GM12872 (cell line): ENCODE measurements at regions not wholly inside any gene's neighbourhood (a gene's known extent, or its start where the extent isn't known, plus 50 kb on each side); places are given as distances from the start of the nearest gene placed in this dataset.

Experiments used
- TF ChIP-seq, protein P1 (sequence below): IDR thresholded peaks from 3 replicates; pipeline ENCODE4 v1.5.1; 2011; ENCODE audit warnings: low read depth, mild to moderate bottlenecking, low read length, moderate library complexity; ENCODE audit not compliant: insufficient read depth

DNA sequence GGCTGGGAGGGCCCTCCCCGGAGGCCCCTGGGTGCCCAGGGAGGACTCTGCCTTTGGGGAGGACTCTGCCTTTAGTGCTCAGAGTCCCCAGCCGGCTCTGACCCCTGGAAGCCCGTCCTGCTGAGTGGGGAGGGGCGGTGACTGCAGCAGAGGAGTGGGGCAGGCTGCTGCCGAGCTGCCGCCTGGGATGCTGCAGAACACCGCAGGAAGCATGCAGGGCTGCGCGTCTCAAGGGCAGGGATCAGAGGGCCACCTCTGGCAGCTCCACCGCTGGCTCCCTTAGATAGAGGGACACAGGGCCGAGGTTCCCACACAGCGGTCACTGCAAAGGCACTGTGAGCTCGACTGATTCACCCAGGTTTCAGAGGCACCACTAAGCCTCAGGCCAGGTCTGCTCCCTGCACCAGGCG lies 82.2 kb upstream of the GATA5 start:
- TF ChIP-seq, protein P1, sequence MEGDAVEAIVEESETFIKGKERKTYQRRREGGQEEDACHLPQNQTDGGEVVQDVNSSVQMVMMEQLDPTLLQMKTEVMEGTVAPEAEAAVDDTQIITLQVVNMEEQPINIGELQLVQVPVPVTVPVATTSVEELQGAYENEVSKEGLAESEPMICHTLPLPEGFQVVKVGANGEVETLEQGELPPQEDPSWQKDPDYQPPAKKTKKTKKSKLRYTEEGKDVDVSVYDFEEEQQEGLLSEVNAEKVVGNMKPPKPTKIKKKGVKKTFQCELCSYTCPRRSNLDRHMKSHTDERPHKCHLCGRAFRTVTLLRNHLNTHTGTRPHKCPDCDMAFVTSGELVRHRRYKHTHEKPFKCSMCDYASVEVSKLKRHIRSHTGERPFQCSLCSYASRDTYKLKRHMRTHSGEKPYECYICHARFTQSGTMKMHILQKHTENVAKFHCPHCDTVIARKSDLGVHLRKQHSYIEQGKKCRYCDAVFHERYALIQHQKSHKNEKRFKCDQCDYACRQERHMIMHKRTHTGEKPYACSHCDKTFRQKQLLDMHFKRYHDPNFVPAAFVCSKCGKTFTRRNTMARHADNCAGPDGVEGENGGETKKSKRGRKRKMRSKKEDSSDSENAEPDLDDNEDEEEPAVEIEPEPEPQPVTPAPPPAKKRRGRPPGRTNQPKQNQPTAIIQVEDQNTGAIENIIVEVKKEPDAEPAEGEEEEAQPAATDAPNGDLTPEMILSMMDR, result no peak

DNA sequence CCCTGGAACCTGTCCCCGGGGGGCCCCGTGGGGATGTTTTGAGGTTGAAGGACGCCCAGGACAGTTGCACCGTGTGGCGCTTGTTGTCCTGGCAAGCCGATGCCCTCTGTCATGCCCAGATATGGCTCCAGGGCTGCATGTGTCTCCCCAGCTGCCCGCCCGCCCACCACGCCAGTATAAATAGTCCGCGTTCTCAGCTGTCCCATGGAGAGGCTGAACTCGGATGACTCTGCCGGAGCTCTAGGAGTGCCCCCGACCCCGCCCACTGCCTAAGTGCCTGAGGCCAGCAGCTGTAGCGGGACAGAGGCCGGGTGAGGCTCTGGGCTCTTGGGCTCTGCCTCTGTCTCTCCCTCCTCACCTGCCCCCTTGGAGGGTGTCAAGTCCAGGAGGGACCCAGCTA lies 83.0 kb upstream of the GATA5 start:
- TF ChIP-seq, protein P1, result no peak

DNA sequence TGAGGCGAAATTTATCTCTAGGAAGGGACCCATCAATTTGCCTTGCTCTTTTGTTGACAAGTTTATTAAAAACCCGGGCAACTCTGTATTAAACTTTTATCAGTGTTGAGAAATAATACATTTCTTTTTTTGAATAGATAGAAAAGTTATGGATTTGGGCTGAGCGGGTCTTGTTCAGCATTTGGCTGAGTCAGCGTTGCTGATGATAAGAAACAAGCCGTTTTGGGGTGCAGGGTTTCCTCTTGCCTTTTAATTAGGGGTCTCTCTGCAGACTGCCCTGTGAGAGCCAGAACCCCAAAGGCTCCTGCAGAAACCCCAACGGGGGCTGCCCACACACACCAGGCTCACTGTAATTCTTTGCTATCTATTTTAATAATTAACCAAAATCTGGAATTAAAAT lies 82.1 kb upstream of the SLCO4A1 start:
- TF ChIP-seq, protein P1, result no peak

DNA sequence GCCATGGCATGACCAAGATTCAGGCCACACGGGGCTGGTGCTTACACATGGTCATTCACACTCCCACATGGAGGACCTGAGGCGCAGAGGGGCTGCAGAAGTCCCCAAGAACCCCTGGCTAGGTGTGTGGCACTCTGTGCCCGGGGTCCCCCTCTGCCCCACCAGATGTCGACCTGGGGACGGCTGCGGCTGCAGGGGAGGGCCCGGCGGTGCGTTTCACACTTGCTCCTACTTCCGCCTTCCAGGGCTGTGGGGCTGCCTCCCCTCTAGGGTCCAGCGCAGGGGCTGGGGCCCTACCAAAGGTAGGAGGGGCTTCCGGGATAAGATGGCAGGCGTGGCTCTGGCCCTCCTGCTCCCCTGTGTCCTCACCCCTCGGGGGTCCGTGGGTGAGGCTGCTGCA lies 81.1 kb upstream of the SLCO4A1 start:
- TF ChIP-seq, protein P1, result no peak

DNA sequence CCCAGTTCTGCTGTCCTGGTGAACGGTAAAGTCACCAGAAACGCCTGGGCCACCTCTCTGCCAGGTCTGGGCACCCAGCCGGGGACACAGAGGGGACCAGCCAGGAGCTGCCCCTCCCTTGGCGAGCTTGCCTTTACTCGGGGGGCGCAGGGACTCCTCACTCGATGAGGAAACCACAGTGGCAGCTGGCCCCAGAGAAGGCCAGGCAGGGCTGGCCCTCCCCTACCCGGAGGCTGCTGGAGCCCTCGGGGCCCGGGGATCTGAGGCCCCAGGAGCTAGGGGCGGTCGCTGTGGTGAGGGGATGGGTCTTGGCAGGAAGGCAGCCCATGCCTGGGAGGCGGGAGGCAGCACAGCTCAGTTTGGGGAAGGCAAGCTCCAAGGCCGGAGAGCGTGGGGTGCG lies 80.4 kb upstream of the SLCO4A1 start:
- TF ChIP-seq, protein P1, result no peak

DNA sequence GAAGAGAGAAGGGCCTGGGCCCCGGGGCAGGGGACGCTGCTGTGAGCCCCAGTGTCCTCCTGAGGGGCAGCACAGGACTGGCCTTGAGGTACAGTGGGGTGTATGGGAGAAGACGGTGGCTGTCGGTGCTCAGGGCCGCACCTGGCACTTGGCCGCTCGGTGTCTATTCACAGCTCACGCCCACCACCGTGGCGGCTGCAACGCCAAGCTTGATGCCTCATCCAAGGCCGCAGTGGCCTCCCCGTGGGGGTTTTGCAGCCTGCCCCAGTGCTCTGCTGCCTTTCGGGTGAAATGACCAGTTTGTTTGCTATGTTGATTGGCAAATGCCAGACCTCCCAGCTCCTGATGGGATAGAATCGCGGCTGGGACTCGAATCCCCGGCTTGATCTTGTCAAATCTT lies 79.5 kb upstream of the SLCO4A1 start:
- TF ChIP-seq, protein P1, result no peak

DNA sequence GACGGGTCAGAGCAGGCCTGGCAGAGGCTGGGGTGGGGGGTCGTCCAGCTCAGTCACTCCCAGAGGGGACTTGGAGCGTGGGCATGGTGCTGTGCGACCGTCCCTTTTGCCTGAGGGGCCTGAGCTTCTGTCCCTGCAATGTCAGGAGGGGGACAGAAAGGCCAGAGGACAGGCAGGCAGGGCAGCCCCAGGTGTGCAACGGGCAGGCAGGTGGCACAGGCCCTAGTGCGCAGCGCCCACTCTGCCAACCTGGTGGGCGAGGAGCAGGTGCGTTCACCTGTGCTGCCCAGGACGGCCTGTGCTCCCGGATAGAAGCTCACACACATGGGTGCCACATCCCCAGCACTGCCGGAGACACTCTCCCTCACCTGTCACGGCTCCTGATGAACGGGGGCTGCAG lies 78.7 kb upstream of the SLCO4A1 start:
- TF ChIP-seq, protein P1, result no peak
